ENCODE measurements at regions not wholly inside any gene's neighbourhood (a gene's known extent, or its start where the extent isn't known, plus 50 kb on each side); places are given as distances from the start of the nearest gene placed in this dataset.

DNA sequence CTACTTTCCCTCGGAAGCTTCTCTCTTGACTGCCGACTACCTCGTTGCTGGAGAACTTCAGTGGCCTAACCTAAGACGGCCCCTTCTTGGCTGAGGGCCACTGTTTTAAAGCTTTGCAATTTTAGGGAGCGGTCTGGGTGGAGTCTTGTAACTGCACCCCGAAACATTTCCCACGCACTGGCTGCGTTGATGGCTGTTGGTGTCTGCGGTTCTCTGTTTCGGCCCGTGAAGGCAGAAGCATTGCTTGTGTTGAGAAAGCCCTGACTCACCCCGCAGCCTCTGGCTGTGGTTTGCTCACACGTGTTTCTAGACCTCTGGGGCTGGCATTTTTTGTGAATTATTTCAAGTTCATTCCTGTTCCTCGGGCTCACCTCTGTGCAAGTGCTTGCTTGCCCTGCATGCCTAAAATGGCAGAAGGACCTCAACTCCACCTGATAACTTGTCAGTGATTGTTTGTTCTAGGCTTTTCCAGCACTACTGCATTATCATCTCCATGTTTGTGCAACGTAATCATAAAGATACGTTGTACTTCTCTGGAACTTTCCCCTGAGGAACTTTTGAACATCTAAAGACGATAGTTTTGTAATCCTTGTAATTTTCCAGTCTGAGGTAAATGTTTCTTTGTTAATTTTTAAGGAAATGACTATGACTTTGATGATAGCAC is 94.2 kb upstream of the DLX2 start:
- Histone ChIP-seq H3F3A (replicated peaks; ENCODE audit: insufficient read depth) (peaks cover 5% of the 10 kb centered on the region), H3K27ac (ENCODE audit: low read depth in 2 of 2, low read length in 1 of 2) (no peak overlapping the region), H3K9ac (no peak overlapping the region), H2AFZ (ENCODE audit: low read depth) (no peak overlapping the region), H3K27me3 (ENCODE audit: insufficient read depth) (no peaks in the 10 kb centered on the region), H3K4me1 (ENCODE audit: control insufficient read depth in 1 of 2, insufficient read depth in 2 of 2, low read depth in 1 of 2, low read length in 1 of 2) (no peaks in the 10 kb centered on the region), H3K4me2 (no peak overlapping the region), H3K79me2 (ENCODE audit: insufficient read depth) (no peaks in the 10 kb centered on the region), H3K9me3 (peaks cover 18% of the 10 kb centered on the region), H3K36me3 (replicated peaks in 1 of 2; ENCODE audit: control insufficient read depth in 1 of 2, insufficient read depth in 2 of 2, low read length in 1 of 2) (peaks cover 0 to 2% of the 10 kb centered on the region in 2 experiments), H4K20me1 (ENCODE audit: insufficient read depth) (no peaks in the 10 kb centered on the region), H3K4me3 (ENCODE audit: low read depth in 2 of 2, low read length in 1 of 2) (no peak overlapping the region), H3K9me2 (no peaks in the 10 kb centered on the region)
- 66% methylated on average over 13 of the region's 17 CpGs for WGBS (ENCODE audit: low lambda C conversion rate)
- CTCF ChIA-PET = no interaction called here
- TF ChIP-seq TCF12 (IDR thresholded peaks at IDR 0.05) (no peak), RXRA (IDR thresholded peaks at IDR 0.05; ENCODE audit: borderline replicate concordance, low read depth) (no peak)
- no peak for DNase-seq
- POLR2A ChIA-PET = no interaction called here

DNA sequence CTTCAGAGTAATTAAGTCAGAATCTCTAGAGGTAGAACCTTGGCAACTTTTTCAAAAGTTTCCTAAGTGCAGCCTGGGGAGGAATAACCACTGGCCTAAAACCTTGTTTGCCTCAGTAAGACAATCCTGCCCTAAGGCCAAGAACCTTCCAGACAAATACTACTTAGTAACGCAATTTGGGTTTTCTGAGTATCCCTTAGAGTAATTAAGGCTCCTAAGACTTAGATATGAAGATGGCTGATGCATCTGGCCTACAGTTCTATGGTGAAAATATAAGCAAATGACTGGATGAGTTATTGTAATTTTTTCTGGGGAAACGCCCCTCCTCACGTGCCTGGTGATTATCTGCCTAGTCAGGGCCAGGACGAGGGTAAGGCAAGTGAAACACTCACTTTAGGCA is 95.7 kb upstream of the DLX2 start:
- Histone ChIP-seq H3K9me3 (peaks cover 18% of the 10 kb centered on the region), H3F3A (replicated peaks; ENCODE audit: insufficient read depth) (peaks cover 5% of the 10 kb centered on the region), H4K20me1 (ENCODE audit: insufficient read depth) (no peaks in the 10 kb centered on the region), H3K4me1 (ENCODE audit: control insufficient read depth in 1 of 2, insufficient read depth in 2 of 2, low read depth in 1 of 2, low read length in 1 of 2) (no peaks in the 10 kb centered on the region), H3K79me2 (ENCODE audit: insufficient read depth) (no peaks in the 10 kb centered on the region), H3K9me2 (no peaks in the 10 kb centered on the region), H2AFZ (ENCODE audit: low read depth) (no peak overlapping the region), H3K27me3 (ENCODE audit: insufficient read depth) (no peaks in the 10 kb centered on the region), H3K4me3 (ENCODE audit: low read depth in 2 of 2, low read length in 1 of 2) (no peak overlapping the region), H3K4me2 (no peak overlapping the region), H3K9ac (no peak overlapping the region), H3K27ac (ENCODE audit: low read depth in 2 of 2, low read length in 1 of 2) (no peak overlapping the region), H3K36me3 (replicated peaks in 1 of 2; ENCODE audit: control insufficient read depth in 1 of 2, insufficient read depth in 2 of 2, low read length in 1 of 2) (peaks cover 0 to 2% of the 10 kb centered on the region in 2 experiments)
- ChIA-PET CTCF (interaction anchor here (1.4 kb wide), 1 partner anchor 263 kb away, joined by 4 read pairs; no protein-coding TSS in a partner anchor), POLR2A (no interaction called here)
- DNase-seq = no peak
- WGBS (ENCODE audit: low lambda C conversion rate) = 67% methylated on average over 4 of the region's 4 CpGs
- TF ChIP-seq CHD2 (IDR thresholded peaks at IDR 0.05; ENCODE audit: low read length, partially characterized antibody) (no peak), MEF2A (IDR thresholded peaks at IDR 0.05; ENCODE audit: borderline replicate concordance, low read depth) (no peak), ELF1 (IDR thresholded peaks at IDR 0.05) (no peak), SMC3 (IDR thresholded peaks at IDR 0.05; ENCODE audit: low read depth, low read length) (no peak), SIN3A (IDR thresholded peaks at IDR 0.05; ENCODE audit: borderline replicate concordance, low read depth, low read length) (no peak), TEAD4 (IDR thresholded peaks at IDR 0.05; ENCODE audit: borderline replicate concordance, insufficient read depth) (no peak), YY1 (IDR thresholded peaks at IDR 0.05; ENCODE audit: low read depth) (no peak), RXRA (IDR thresholded peaks at IDR 0.05; ENCODE audit: borderline replicate concordance, low read depth) (no peak), RCOR1 (IDR thresholded peaks at IDR 0.05; ENCODE audit: low read length) (no peak), FOXJ3 (CRISPR knock-in tag; IDR thresholded peaks at IDR 0.05) (no peak)
- TF ChIP-seq, protein P1, sequence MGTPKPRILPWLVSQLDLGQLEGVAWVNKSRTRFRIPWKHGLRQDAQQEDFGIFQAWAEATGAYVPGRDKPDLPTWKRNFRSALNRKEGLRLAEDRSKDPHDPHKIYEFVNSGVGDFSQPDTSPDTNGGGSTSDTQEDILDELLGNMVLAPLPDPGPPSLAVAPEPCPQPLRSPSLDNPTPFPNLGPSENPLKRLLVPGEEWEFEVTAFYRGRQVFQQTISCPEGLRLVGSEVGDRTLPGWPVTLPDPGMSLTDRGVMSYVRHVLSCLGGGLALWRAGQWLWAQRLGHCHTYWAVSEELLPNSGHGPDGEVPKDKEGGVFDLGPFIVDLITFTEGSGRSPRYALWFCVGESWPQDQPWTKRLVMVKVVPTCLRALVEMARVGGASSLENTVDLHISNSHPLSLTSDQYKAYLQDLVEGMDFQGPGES (IDR thresholded peaks at IDR 0.05; ENCODE audit: low read depth, low read length) = no peak
- TF ChIP-seq, protein P2, sequence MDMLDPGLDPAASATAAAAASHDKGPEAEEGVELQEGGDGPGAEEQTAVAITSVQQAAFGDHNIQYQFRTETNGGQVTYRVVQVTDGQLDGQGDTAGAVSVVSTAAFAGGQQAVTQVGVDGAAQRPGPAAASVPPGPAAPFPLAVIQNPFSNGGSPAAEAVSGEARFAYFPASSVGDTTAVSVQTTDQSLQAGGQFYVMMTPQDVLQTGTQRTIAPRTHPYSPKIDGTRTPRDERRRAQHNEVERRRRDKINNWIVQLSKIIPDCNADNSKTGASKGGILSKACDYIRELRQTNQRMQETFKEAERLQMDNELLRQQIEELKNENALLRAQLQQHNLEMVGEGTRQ (IDR thresholded peaks at IDR 0.05; ENCODE audit: borderline replicate concordance, low read depth, low read length) = no peak
- TF ChIP-seq, protein P3, sequence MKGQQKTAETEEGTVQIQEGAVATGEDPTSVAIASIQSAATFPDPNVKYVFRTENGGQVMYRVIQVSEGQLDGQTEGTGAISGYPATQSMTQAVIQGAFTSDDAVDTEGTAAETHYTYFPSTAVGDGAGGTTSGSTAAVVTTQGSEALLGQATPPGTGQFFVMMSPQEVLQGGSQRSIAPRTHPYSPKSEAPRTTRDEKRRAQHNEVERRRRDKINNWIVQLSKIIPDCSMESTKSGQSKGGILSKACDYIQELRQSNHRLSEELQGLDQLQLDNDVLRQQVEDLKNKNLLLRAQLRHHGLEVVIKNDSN (IDR thresholded peaks at IDR 0.05; ENCODE audit: borderline replicate concordance, low read depth) = no peak
- TF ChIP-seq, protein P4, sequence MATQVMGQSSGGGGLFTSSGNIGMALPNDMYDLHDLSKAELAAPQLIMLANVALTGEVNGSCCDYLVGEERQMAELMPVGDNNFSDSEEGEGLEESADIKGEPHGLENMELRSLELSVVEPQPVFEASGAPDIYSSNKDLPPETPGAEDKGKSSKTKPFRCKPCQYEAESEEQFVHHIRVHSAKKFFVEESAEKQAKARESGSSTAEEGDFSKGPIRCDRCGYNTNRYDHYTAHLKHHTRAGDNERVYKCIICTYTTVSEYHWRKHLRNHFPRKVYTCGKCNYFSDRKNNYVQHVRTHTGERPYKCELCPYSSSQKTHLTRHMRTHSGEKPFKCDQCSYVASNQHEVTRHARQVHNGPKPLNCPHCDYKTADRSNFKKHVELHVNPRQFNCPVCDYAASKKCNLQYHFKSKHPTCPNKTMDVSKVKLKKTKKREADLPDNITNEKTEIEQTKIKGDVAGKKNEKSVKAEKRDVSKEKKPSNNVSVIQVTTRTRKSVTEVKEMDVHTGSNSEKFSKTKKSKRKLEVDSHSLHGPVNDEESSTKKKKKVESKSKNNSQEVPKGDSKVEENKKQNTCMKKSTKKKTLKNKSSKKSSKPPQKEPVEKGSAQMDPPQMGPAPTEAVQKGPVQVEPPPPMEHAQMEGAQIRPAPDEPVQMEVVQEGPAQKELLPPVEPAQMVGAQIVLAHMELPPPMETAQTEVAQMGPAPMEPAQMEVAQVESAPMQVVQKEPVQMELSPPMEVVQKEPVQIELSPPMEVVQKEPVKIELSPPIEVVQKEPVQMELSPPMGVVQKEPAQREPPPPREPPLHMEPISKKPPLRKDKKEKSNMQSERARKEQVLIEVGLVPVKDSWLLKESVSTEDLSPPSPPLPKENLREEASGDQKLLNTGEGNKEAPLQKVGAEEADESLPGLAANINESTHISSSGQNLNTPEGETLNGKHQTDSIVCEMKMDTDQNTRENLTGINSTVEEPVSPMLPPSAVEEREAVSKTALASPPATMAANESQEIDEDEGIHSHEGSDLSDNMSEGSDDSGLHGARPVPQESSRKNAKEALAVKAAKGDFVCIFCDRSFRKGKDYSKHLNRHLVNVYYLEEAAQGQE (IDR thresholded peaks at IDR 0.05; ENCODE audit: low read depth, low read length) = no peak
- TF ChIP-seq, protein P5, sequence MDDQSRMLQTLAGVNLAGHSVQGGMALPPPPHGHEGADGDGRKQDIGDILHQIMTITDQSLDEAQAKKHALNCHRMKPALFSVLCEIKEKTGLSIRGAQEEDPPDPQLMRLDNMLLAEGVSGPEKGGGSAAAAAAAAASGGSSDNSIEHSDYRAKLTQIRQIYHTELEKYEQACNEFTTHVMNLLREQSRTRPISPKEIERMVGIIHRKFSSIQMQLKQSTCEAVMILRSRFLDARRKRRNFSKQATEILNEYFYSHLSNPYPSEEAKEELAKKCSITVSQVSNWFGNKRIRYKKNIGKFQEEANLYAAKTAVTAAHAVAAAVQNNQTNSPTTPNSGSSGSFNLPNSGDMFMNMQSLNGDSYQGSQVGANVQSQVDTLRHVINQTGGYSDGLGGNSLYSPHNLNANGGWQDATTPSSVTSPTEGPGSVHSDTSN (IDR thresholded peaks at IDR 0.05) = no peak
- TF ChIP-seq, protein P6, sequence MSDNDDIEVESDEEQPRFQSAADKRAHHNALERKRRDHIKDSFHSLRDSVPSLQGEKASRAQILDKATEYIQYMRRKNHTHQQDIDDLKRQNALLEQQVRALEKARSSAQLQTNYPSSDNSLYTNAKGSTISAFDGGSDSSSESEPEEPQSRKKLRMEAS (IDR thresholded peaks at IDR 0.05; ENCODE audit: low read depth) = no peak
- TF ChIP-seq, protein P7, sequence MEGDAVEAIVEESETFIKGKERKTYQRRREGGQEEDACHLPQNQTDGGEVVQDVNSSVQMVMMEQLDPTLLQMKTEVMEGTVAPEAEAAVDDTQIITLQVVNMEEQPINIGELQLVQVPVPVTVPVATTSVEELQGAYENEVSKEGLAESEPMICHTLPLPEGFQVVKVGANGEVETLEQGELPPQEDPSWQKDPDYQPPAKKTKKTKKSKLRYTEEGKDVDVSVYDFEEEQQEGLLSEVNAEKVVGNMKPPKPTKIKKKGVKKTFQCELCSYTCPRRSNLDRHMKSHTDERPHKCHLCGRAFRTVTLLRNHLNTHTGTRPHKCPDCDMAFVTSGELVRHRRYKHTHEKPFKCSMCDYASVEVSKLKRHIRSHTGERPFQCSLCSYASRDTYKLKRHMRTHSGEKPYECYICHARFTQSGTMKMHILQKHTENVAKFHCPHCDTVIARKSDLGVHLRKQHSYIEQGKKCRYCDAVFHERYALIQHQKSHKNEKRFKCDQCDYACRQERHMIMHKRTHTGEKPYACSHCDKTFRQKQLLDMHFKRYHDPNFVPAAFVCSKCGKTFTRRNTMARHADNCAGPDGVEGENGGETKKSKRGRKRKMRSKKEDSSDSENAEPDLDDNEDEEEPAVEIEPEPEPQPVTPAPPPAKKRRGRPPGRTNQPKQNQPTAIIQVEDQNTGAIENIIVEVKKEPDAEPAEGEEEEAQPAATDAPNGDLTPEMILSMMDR (IDR thresholded peaks at IDR 0.05) = no peak
